H1 (cell line): ENCODE measurements at regions not wholly inside any gene's neighbourhood (a gene's known extent, or its start where the extent isn't known, plus 50 kb on each side); places are given as distances from the start of the nearest gene placed in this dataset.

Source experiments
- CTCF ChIA-PET: fragments of 300-600 bp; sonication (Branson Sonifier 250); formaldehyde crosslinking; loops from one replicate; lab custom pipeline; 2021; ENCODE audit not compliant: partially characterized antibody; lab: Charles Lee
- POLR2A ChIA-PET: fragments of 300-600 bp; sonication (Branson Sonifier 250); formaldehyde crosslinking; loops from one replicate; lab custom pipeline; 2021; ENCODE audit warnings: inconsistent platforms; ENCODE audit not compliant: partially characterized antibody; lab: Charles Lee
- DNase-seq, 2 experiments: peaks; one replicate each; pipeline versions ENCODE4 v3.0.0 to v3.0.0-alpha.2; 2010 to 2022; ENCODE audit warnings: low spot score in 2 of 2, low read depth in 1 of 2, mixed read lengths in 1 of 2
- FAIRE-seq: peaks from 2 replicates; lab custom pipeline; 2011; peaks lifted over from hg19 to GRCh38; lab: Jason Lieb, UNC
- H2AFZ ChIP-seq: 2 replicates; pipeline ENCODE4 v1.8.1; 2012; ENCODE audit warnings: low read length, inconsistent platforms
- H2AK5ac ChIP-seq: 2 replicates; pipeline ENCODE4 v1.6.1; 2013; ENCODE audit warnings: low read depth, low read length
- H2BK120ac ChIP-seq: replicated peaks from 2 replicates; pipeline ENCODE3; 2013; ENCODE audit warnings: low read depth, low read length, inconsistent platforms
- H2BK12ac ChIP-seq: 2 replicates; pipeline ENCODE4 v1.6.1; 2013; ENCODE audit warnings: low read depth, low read length
- H2BK15ac ChIP-seq: 2 replicates; pipeline ENCODE4 v1.6.1; 2013; ENCODE audit warnings: low read length
- H2BK20ac ChIP-seq: 2 replicates; pipeline ENCODE4 v1.6.1; 2013; ENCODE audit warnings: low read length
- H2BK5ac ChIP-seq: 2 replicates; pipeline ENCODE4 v1.6.1; 2013; ENCODE audit warnings: low read depth, low read length
- H3K14ac ChIP-seq: 2 replicates; pipeline ENCODE4 v1.6.1; 2013; ENCODE audit warnings: inconsistent platforms; ENCODE audit not compliant: insufficient read length
- H3K18ac ChIP-seq: 2 replicates; pipeline ENCODE4 v1.6.1; 2013; ENCODE audit warnings: low read length; ENCODE audit errors: extremely low read depth
- H3K23ac ChIP-seq: 2 replicates; pipeline ENCODE4 v1.6.1; 2013; ENCODE audit warnings: inconsistent platforms; ENCODE audit not compliant: insufficient read length
- H3K23me2 ChIP-seq: 2 replicates; pipeline ENCODE4 v1.6.1; 2013; ENCODE audit warnings: low read depth, low read length
- H3K27ac ChIP-seq: 2 replicates; pipeline ENCODE4 v1.6.1; 2011; ENCODE audit warnings: low read depth, low read length, inconsistent platforms
- H3K27me3 ChIP-seq, 4 experiments: replicated peaks in 1 of 4; 1 replicate in 1 of 4; 2 replicates in 3 of 4; pipeline versions ENCODE4 v1.6.1 to v1.8.1; 2011 to 2013; ENCODE audit warnings: low read length in 3 of 4, mild to moderate bottlenecking in 3 of 4, inconsistent platforms in 2 of 4, mixed read lengths in 2 of 4, moderate library complexity in 1 of 4; ENCODE audit not compliant: control insufficient read depth in 3 of 4, insufficient read depth in 3 of 4; ENCODE audit errors: extremely low read depth in 1 of 4
- H3K36me3 ChIP-seq, 4 experiments: 2 replicates each; pipeline versions ENCODE4 v1.6.1 to v1.8.1; 2011 to 2013; ENCODE audit warnings: mild to moderate bottlenecking in 4 of 4, low read length in 3 of 4, moderate library complexity in 2 of 4, control low read depth in 1 of 4, inconsistent platforms in 1 of 4; ENCODE audit not compliant: insufficient read depth in 4 of 4, control insufficient read depth in 2 of 4
- H3K4ac ChIP-seq: replicated peaks from 2 replicates; pipeline ENCODE3; 2013; ENCODE audit warnings: low read length, low read depth, mixed read lengths, inconsistent platforms; ENCODE audit not compliant: insufficient read length
- H3K4me1 ChIP-seq, 4 experiments: replicated peaks in 1 of 4; 1 replicate in 1 of 4; 2 replicates in 3 of 4; pipeline versions ENCODE4 v1.6.1 to v1.8.1; 2011 to 2013; ENCODE audit warnings: low read length in 3 of 4, inconsistent platforms in 2 of 4, mixed read lengths in 1 of 4; ENCODE audit not compliant: insufficient read depth in 4 of 4, control insufficient read depth in 3 of 4
- H3K4me2 ChIP-seq, 2 experiments: 2 replicates each; pipeline versions ENCODE4 v1.6.1 to v1.8.1; 2011 to 2013; ENCODE audit warnings: low read depth in 2 of 2, low read length in 2 of 2, control low read depth in 1 of 2, inconsistent platforms in 1 of 2, mild to moderate bottlenecking in 1 of 2; ENCODE audit not compliant: insufficient read depth in 1 of 2
- H3K4me3 ChIP-seq, 4 experiments: fragments of 200-600, 300-600 bp in 1 of 4; sonication (generic), shearing (Covaris generic), sonication (Bioruptor Twin) in 1 of 4; 2 replicates each; pipeline versions ENCODE4 v1.5.1 to v1.8.1; 2011 to 2016; ENCODE audit warnings: low read length in 4 of 4, low read depth in 3 of 4, control low read depth in 2 of 4, inconsistent platforms in 2 of 4, mild to moderate bottlenecking in 2 of 4, mixed read lengths in 1 of 4, moderate library complexity in 1 of 4; ENCODE audit not compliant: insufficient read depth in 2 of 4; ENCODE audit errors: extremely low read depth in 1 of 4
- H3K56ac ChIP-seq: replicated peaks from 2 replicates; pipeline ENCODE3; 2013; ENCODE audit warnings: low read depth, mild to moderate bottlenecking, mixed read lengths, low read length, inconsistent platforms; ENCODE audit not compliant: insufficient read length
- H3K79me1 ChIP-seq: 2 replicates; pipeline ENCODE4 v1.6.1; 2013; ENCODE audit warnings: low read depth, low read length, control low read depth
- H3K79me2 ChIP-seq, 2 experiments: 2 replicates each; pipeline versions ENCODE4 v1.6.1 to v1.8.1; 2012 to 2013; ENCODE audit warnings: low read length in 2 of 2, mild to moderate bottlenecking in 2 of 2, inconsistent platforms in 1 of 2; ENCODE audit not compliant: insufficient read depth in 2 of 2, control insufficient read depth in 1 of 2
- H3K9ac ChIP-seq, 4 experiments: replicated peaks in 1 of 4; 1 replicate in 1 of 4; 2 replicates in 3 of 4; pipeline versions ENCODE4 v1.6.1 to v1.8.1; 2011 to 2013; ENCODE audit warnings: low read depth in 3 of 4, low read length in 3 of 4, control low read depth in 2 of 4, mild to moderate bottlenecking in 2 of 4, moderate library complexity in 2 of 4, inconsistent platforms in 1 of 4; ENCODE audit errors: extremely low read depth in 1 of 4
- H3K9me3 ChIP-seq, 2 experiments: 2 replicates each; pipeline versions ENCODE4 v1.6.1 to v1.8.1; 2012 to 2013; ENCODE audit warnings: mild to moderate bottlenecking in 2 of 2, moderate library complexity in 2 of 2, control low read depth in 1 of 2, inconsistent platforms in 1 of 2, low read depth in 1 of 2, low read length in 1 of 2, mixed read lengths in 1 of 2; ENCODE audit not compliant: insufficient read depth in 2 of 2
- H4K20me1 ChIP-seq, 2 experiments: replicated peaks in 1 of 2; 2 replicates each; pipeline versions ENCODE3 to v1.8.1; 2011 to 2013; ENCODE audit warnings: inconsistent platforms in 2 of 2, low read length in 2 of 2, mild to moderate bottlenecking in 1 of 2; ENCODE audit not compliant: insufficient read depth in 2 of 2, control insufficient read depth in 1 of 2
- H4K5ac ChIP-seq: 2 replicates; pipeline ENCODE4 v1.6.1; 2013; ENCODE audit warnings: low read length, low read depth, mixed read lengths, inconsistent platforms; ENCODE audit not compliant: insufficient read length
- H4K8ac ChIP-seq: 2 replicates; pipeline ENCODE4 v1.8.0; 2013; ENCODE audit warnings: mild to moderate bottlenecking, moderate library complexity, low read length, inconsistent platforms; ENCODE audit not compliant: insufficient read depth; ENCODE audit errors: extremely low read depth
- H4K91ac ChIP-seq: replicated peaks from 2 replicates; pipeline ENCODE3; 2013; ENCODE audit warnings: low read length, mixed read lengths, inconsistent platforms; ENCODE audit not compliant: insufficient read length
- ATF2 ChIP-seq: IDR thresholded peaks from 2 replicates; pipeline ENCODE4 v1.6.1; 2012; ENCODE audit warnings: low read length, inconsistent platforms
- HDAC2 ChIP-seq, 2 experiments: fragments of 300-600 bp in 1 of 2; sonication (generic) in 1 of 2; IDR thresholded peaks; 2 replicates each; pipeline ENCODE4 v1.6.1; 2011 to 2012; ENCODE audit warnings: low read depth in 2 of 2, low read length in 2 of 2, mild to moderate bottlenecking in 2 of 2, moderate library complexity in 2 of 2, borderline replicate concordance in 1 of 2, inconsistent platforms in 1 of 2
- SUZ12 ChIP-seq: fragments of 200-600 bp; sonication (generic); IDR thresholded peaks from 2 replicates; pipeline ENCODE4 v1.6.1; 2012; ENCODE audit warnings: mild to moderate bottlenecking, inconsistent platforms, low read length, moderate library complexity, mixed read lengths
- WGBS, 2 experiments: shearing (Covaris generic) in 1 of 2; methylation state at CpG; one replicate each; pipeline versions ENCODE4 v1.1.6 to v1.1.7; 2013 to 2015; ENCODE audit warnings: low lambda C conversion rate in 2 of 2, mixed read lengths in 2 of 2, inconsistent platforms in 1 of 2, low coverage in 1 of 2, missing lambda C conversion rate in 1 of 2; ENCODE audit not compliant: insufficient replicate concordance in 2 of 2, insufficient coverage in 1 of 2, insufficient read length in 1 of 2; ENCODE audit errors: extremely low coverage in 1 of 2, missing lambda C conversion rate in 1 of 2; 5-methylcytosine and 5-hydroxymethylcytosine counted together

- Histone ChIP-seq H3K27me3 (no peaks in the 10 kb centered on the region), H3K18ac (no peak overlapping the region), H3K14ac (no peak overlapping the region), H3K9me3 (no peaks in the 10 kb centered on the region), H3K23ac (no peak overlapping the region), H3K4me1 (no peaks in the 10 kb centered on the region), H3K56ac (no peak overlapping the region), H3K27ac (no peak overlapping the region), H3K4ac (no peak overlapping the region), H2BK12ac (no peak overlapping the region), H4K8ac (no peak overlapping the region), H2BK120ac (no peak overlapping the region), H4K20me1 (no peaks in the 10 kb centered on the region), H2BK20ac (no peak overlapping the region), H3K36me3 (no peaks in the 10 kb centered on the region), H3K4me2 (no peak overlapping the region), H3K9ac (no peak overlapping the region), H4K91ac (no peak overlapping the region), H3K23me2 (no peaks in the 10 kb centered on the region), H2AFZ (no peak overlapping the region), H2BK15ac (no peak overlapping the region), H3K79me2 (no peaks in the 10 kb centered on the region), H3K79me1 (no peaks in the 10 kb centered on the region), H3K4me3 (no peak overlapping the region), H4K5ac (no peak overlapping the region), H2BK5ac (no peak overlapping the region), H2AK5ac (no peak overlapping the region)
- DNase-seq (no peak), FAIRE-seq (no peak)
- 75% methylated on average over 2 of the region's 2 CpGs; no CpG with 5 or more reads in 1 of the 2 experiments for WGBS, 2 experiments
- CTCF ChIA-PET, result interaction anchor here (0.9 kb wide), 1 partner anchor 56 kb away, joined by 3 read pairs; no protein-coding TSS in a partner anchor
- POLR2A ChIA-PET, result no interaction called here
- TF ChIP-seq ATF2 (no peak), HDAC2 (IDR thresholded peaks at IDR 0.05; ENCODE audit: borderline replicate concordance in 1 of 2, low read depth in 2 of 2, low read length in 2 of 2) (no peak), SUZ12 (no peak)
Measured at GRCh38 chr12:46886541-46887041, 60.8 kb upstream of the SLC38A4 start.
